ENCODE measurements at regions not wholly inside any gene's neighbourhood (a gene's known extent, or its start where the extent isn't known, plus 50 kb on each side); places are given as distances from the start of the nearest gene placed in this dataset.

DNA sequence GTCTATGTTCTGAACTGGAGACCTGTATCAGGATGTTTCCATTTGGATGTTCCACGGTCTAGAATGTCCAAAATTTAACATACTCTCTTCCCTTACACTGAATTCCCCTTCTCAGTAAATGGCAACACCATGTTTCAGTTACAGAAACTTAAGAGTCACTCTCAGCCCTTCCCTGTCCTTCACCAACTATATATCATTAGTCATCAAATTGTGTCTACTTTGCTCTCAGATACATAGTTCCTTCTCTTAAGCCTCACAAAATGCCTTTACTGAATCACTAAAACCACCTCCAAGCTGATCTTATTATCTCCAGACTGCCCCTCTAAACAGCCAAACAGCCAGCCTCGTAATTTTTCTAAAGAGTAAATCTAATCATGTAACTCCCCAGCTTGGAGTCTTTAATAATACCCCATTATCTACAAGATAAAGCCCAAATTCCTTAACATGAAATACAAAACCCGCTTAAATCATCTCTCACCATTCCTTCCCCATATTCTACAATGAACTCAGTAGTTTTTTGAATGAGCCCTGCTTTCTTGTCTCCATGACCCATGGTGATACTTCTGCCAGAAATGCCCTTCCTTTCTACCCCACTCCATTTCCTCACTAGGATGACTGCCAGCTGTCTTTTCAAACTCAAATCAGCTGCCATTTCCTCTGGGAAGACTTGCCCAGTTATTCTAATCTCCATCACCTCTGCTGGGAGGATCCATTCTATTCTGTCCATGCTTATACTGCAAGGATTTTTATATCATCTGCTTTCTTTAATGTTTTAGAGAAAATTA, 102.7 kb upstream of the ARHGAP42 start:
- intact Hi-C loops (cut with micrococcal nuclease; ENCODE audit: unreplicated experiment) = no loop called here
- Histone ChIP-seq H3K9me3 (no peaks in the 10 kb centered on the region), H3K36me3 (ENCODE audit: control insufficient read depth, insufficient read depth, low read length) (no peaks in the 10 kb centered on the region), H3K4me3 (ENCODE audit: low read depth, low read length) (no peak overlapping the region), H3K27me3 (replicated peaks; ENCODE audit: control insufficient read depth, insufficient read depth, low read length) (0 out of 2 replicates have a peak, but pooled peaks cover 3% of the 10 kb centered on the region), H3K4me1 (no peaks in the 10 kb centered on the region)
- POLR2A ChIA-PET = no interaction called here
- H3K27me3 Mint-ChIP-seq (ENCODE audit: insufficient read depth, unreplicated experiment) = peaks cover 13% of the 10 kb centered on the region
- no peak for DNase-seq
- no TSS peak for BruUV-seq (replicated peaks)
- no peak overlapping the region for H3K4me3 Mint-ChIP-seq (ENCODE audit: unreplicated experiment)
- CTCF ChIA-PET = no interaction called here
- H3K9me3 Mint-ChIP-seq (ENCODE audit: unreplicated experiment) = no peaks in the 10 kb centered on the region
- no peak overlapping the region for H3K27ac Mint-ChIP-seq (ENCODE audit: unreplicated experiment)
- H3K4me1 Mint-ChIP-seq (ENCODE audit: low read depth, unreplicated experiment) = no peaks in the 10 kb centered on the region
- no peaks in the 10 kb centered on the region for H3K36me3 Mint-ChIP-seq (ENCODE audit: insufficient read depth, unreplicated experiment)
- TF ChIP-seq, protein P1, sequence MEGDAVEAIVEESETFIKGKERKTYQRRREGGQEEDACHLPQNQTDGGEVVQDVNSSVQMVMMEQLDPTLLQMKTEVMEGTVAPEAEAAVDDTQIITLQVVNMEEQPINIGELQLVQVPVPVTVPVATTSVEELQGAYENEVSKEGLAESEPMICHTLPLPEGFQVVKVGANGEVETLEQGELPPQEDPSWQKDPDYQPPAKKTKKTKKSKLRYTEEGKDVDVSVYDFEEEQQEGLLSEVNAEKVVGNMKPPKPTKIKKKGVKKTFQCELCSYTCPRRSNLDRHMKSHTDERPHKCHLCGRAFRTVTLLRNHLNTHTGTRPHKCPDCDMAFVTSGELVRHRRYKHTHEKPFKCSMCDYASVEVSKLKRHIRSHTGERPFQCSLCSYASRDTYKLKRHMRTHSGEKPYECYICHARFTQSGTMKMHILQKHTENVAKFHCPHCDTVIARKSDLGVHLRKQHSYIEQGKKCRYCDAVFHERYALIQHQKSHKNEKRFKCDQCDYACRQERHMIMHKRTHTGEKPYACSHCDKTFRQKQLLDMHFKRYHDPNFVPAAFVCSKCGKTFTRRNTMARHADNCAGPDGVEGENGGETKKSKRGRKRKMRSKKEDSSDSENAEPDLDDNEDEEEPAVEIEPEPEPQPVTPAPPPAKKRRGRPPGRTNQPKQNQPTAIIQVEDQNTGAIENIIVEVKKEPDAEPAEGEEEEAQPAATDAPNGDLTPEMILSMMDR (IDR thresholded peaks at IDR 0.05; ENCODE audit: insufficient read depth in 1 of 2, low read depth in 1 of 2, low read length in 1 of 2, severe bottlenecking in 1 of 2, unreplicated experiment in 1 of 2) = no peak

DNA sequence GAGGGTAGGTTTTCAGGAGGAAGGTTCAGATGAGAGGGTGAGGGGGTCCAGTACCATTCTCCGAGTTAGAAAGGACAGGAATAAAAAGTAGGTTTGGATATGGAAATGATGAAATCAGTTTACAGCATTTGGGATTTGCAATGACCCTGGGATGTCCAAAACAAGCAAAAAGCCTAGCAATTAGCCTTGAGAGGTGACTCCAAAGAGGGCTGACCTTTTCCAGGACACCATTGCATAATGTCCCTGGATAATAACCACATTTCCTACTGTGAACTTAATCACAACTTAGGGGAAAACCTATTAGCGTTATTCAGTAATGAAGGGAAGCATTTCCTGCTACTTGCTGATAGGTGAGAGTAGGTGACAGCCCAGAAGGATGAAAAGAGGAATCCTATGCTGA, 101.4 kb upstream of the ARHGAP42 start:
- no peak for DNase-seq
- peaks cover 24% of the 10 kb centered on the region for H3K27me3 Mint-ChIP-seq (ENCODE audit: insufficient read depth, unreplicated experiment)
- H3K4me1 Mint-ChIP-seq (ENCODE audit: low read depth, unreplicated experiment) = no peaks in the 10 kb centered on the region
- no peak overlapping the region for H3K27ac Mint-ChIP-seq (ENCODE audit: unreplicated experiment)
- Histone ChIP-seq H3K4me3 (ENCODE audit: low read depth, low read length) (no peak overlapping the region), H3K4me1 (no peaks in the 10 kb centered on the region), H3K27me3 (replicated peaks; ENCODE audit: control insufficient read depth, insufficient read depth, low read length) (0 out of 2 replicates have a peak, but pooled peaks cover 3% of the 10 kb centered on the region), H3K36me3 (ENCODE audit: control insufficient read depth, insufficient read depth, low read length) (no peaks in the 10 kb centered on the region), H3K9me3 (no peaks in the 10 kb centered on the region)
- ChIA-PET CTCF (no interaction called here), POLR2A (no interaction called here)
- intact Hi-C loops (cut with micrococcal nuclease; ENCODE audit: unreplicated experiment) = no loop called here
- no peak overlapping the region for H3K4me3 Mint-ChIP-seq (ENCODE audit: unreplicated experiment)
- H3K36me3 Mint-ChIP-seq (ENCODE audit: insufficient read depth, unreplicated experiment) = no peaks in the 10 kb centered on the region
- TF ChIP-seq, protein P1 (IDR thresholded peaks at IDR 0.05; ENCODE audit: insufficient read depth in 1 of 2, low read depth in 1 of 2, low read length in 1 of 2, severe bottlenecking in 1 of 2, unreplicated experiment in 1 of 2) = no peak
- H3K9me3 Mint-ChIP-seq (ENCODE audit: unreplicated experiment) = no peaks in the 10 kb centered on the region
- BruUV-seq (replicated peaks) = no TSS peak

DNA sequence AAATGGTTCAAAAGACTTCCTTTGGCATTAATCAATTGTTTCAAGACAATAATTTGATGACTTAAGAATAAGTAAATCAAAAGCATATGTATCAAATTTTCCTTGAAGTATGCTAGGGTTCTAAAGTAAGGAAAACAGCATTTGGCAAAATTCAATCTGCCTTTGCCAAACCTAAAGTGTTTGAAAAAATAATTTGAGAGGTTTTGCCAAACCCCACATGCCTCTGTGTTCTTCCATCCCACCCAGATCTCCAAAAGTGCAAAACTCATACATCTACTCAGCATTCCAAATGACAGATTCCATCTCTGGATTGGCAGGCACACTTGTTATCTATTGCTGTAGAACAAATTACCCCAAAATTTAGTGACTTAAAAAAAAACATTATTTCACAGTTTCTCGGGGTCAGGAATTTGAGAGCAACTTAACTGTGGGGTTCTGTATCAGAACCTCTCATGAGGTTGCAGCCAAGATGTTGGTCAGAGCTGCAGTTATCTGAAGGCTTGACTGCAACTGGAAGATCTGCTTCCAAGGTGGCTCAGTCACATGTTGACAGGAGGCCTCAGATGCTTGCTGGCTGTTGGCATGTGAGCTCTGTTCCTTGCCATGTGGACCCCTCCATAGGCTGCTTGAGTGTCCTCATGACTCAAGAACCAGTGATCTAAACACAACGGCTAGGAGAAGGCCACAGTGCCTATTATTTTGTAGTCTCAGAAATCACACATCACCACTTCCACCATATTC, 100.6 kb upstream of the ARHGAP42 start:
- TF ChIP-seq, protein P1 (IDR thresholded peaks at IDR 0.05; ENCODE audit: insufficient read depth in 1 of 2, low read depth in 1 of 2, low read length in 1 of 2, severe bottlenecking in 1 of 2, unreplicated experiment in 1 of 2) = no peak
- H3K9me3 ChIP-seq = no peaks in the 10 kb centered on the region

More for the DNA sequence above, 100.6 kb upstream of the ARHGAP42 start:
- H3K9me3 Mint-ChIP-seq (ENCODE audit: unreplicated experiment) = no peaks in the 10 kb centered on the region
- H3K27me3 Mint-ChIP-seq (ENCODE audit: insufficient read depth, unreplicated experiment) = peaks cover 24% of the 10 kb centered on the region
- intact Hi-C loops (cut with micrococcal nuclease; ENCODE audit: unreplicated experiment) = no loop called here
- no peaks in the 10 kb centered on the region for H3K36me3 Mint-ChIP-seq (ENCODE audit: insufficient read depth, unreplicated experiment)
- Histone ChIP-seq H3K36me3 (ENCODE audit: control insufficient read depth, insufficient read depth, low read length) (no peaks in the 10 kb centered on the region), H3K4me1 (no peaks in the 10 kb centered on the region), H3K4me3 (ENCODE audit: low read depth, low read length) (no peak overlapping the region), H3K27me3 (replicated peaks; ENCODE audit: control insufficient read depth, insufficient read depth, low read length) (no peaks in the 10 kb centered on the region)
- no peak overlapping the region for H3K27ac Mint-ChIP-seq (ENCODE audit: unreplicated experiment)
- H3K4me1 Mint-ChIP-seq (ENCODE audit: low read depth, unreplicated experiment) = no peaks in the 10 kb centered on the region
- H3K4me3 Mint-ChIP-seq (ENCODE audit: unreplicated experiment) = no peak overlapping the region
- ChIA-PET CTCF (no interaction called here), POLR2A (no interaction called here)
- no TSS peak for BruUV-seq (replicated peaks)
- DNase-seq = no peak
